Endothelial cell of umbilical vein (primary cell): ENCODE measurements at regions not wholly inside any gene's neighbourhood (a gene's known extent, or its start where the extent isn't known, plus 50 kb on each side); places are given as distances from the start of the nearest gene placed in this dataset.

Experiments used
- BruUV-seq: library from RNA; stranded (reverse); fragments of 400-500 nt; replicated peaks from 2 replicates; lab custom pipeline; 2021; lab: Mats Ljungman, UMichigan
- CTCF ChIA-PET: fragments of 300-600, 350-600 bp; sonication (Branson Sonifier 250); formaldehyde crosslinking; loops from one replicate; lab custom pipeline; 2021; ENCODE audit warnings: antibody characterized with exemption, inconsistent platforms; lab: Charles Lee
- POLR2A ChIA-PET: fragments of 300-600, 350-600 bp; sonication (Branson Sonifier 250); formaldehyde crosslinking; loops from one replicate; lab custom pipeline; 2021; ENCODE audit warnings: antibody characterized with exemption, inconsistent platforms; lab: Charles Lee
- DNase-seq: peaks from one replicate; pipeline ENCODE4 v3.0.0-alpha.2; 2011; ENCODE audit warnings: low read depth, low spot score
- FAIRE-seq: peaks from 2 replicates; lab custom pipeline; 2011; peaks lifted over from hg19 to GRCh38; lab: Jason Lieb, UNC
- H2AFZ ChIP-seq: 2 replicates; pipeline ENCODE4 v1.6.0; 2012; ENCODE audit warnings: low read depth, low read length, control low read depth, inconsistent platforms
- H3K27ac ChIP-seq: 2 replicates; pipeline ENCODE4 v1.5.1; 2011; ENCODE audit warnings: low read depth, mild to moderate bottlenecking, control low read depth, low read length, moderate library complexity; ENCODE audit not compliant: insufficient read depth
- H3K27me3 ChIP-seq, 2 experiments: 2 replicates each; pipeline versions ENCODE4 v1.6.0 to v1.6.1; 2011; ENCODE audit warnings: low read length in 2 of 2, mixed read lengths in 1 of 2; ENCODE audit not compliant: control insufficient read depth in 2 of 2, insufficient read depth in 2 of 2
- H3K36me3 ChIP-seq, 2 experiments: 2 replicates in 1 of 2; 3 replicates in 1 of 2; pipeline ENCODE4 v1.5.1; 2011; ENCODE audit warnings: low read length in 2 of 2, mild to moderate bottlenecking in 1 of 2, moderate library complexity in 1 of 2; ENCODE audit not compliant: control insufficient read depth in 2 of 2, insufficient read depth in 2 of 2; ENCODE audit errors: extremely low read depth in 1 of 2
- H3K4me1 ChIP-seq: 3 replicates; pipeline ENCODE4 v1.5.1; 2011; ENCODE audit warnings: mild to moderate bottlenecking, low read length; ENCODE audit not compliant: control insufficient read depth, insufficient read depth; ENCODE audit errors: extremely low read depth
- H3K4me2 ChIP-seq: 2 replicates; pipeline ENCODE4 v1.6.1; 2011; ENCODE audit warnings: low read length, control low read depth, mixed read lengths; ENCODE audit not compliant: insufficient read depth
- H3K4me3 ChIP-seq, 3 experiments: fragments of 200-600 bp in 1 of 3; sonication (generic), shearing (Covaris generic) in 1 of 3; replicated peaks in 1 of 3; 2 replicates each; pipeline ENCODE4 v1.5.1; 2011 to 2016; ENCODE audit warnings: control low read depth in 3 of 3, low read length in 3 of 3, mild to moderate bottlenecking in 2 of 3, inconsistent platforms in 1 of 3, low read depth in 1 of 3, moderate library complexity in 1 of 3; ENCODE audit not compliant: insufficient read depth in 1 of 3
- H3K79me2 ChIP-seq: 2 replicates; pipeline ENCODE4 v1.6.0; 2012; ENCODE audit warnings: low read length, inconsistent platforms; ENCODE audit not compliant: control insufficient read depth, insufficient read depth
- H3K9ac ChIP-seq: replicated peaks from 2 replicates; pipeline ENCODE3; 2011; ENCODE audit warnings: low read length, control low read depth; ENCODE audit not compliant: insufficient read depth; ENCODE audit errors: extremely low read depth
- H3K9me1 ChIP-seq: replicated peaks from 3 replicates; pipeline ENCODE4 v1.6.0; 2011; ENCODE audit warnings: mild to moderate bottlenecking, low read length; ENCODE audit not compliant: control insufficient read depth, insufficient read depth; ENCODE audit errors: extremely low read depth
- H3K9me3 ChIP-seq: replicated peaks from 2 replicates; pipeline ENCODE4 v1.5.1; 2012; ENCODE audit warnings: low read length, inconsistent platforms; ENCODE audit not compliant: control insufficient read depth, insufficient read depth
- H4K20me1 ChIP-seq: replicated peaks from 2 replicates; pipeline ENCODE3; 2011; ENCODE audit warnings: mild to moderate bottlenecking, low read length; ENCODE audit not compliant: control insufficient read depth, insufficient read depth; ENCODE audit errors: extremely low read depth
- CTCF ChIP-seq, 2 donors: IDR thresholded peaks; 1 replicate in 1 of 2; 2 replicates in 1 of 2; pipeline ENCODE4 v1.5.1; 2011; ENCODE audit warnings: low read length in 2 of 2, mild to moderate bottlenecking in 2 of 2, moderate library complexity in 2 of 2, control low read depth in 1 of 2, inconsistent platforms in 1 of 2, low read depth in 1 of 2; ENCODE audit not compliant: insufficient read depth in 1 of 2; ENCODE audit errors: extremely low read depth in 1 of 2
- EZH2 ChIP-seq: IDR thresholded peaks from 2 replicates; pipeline ENCODE4 v1.6.1; 2012; ENCODE audit warnings: borderline replicate concordance, low read depth, mild to moderate bottlenecking, moderate library complexity, low read length, inconsistent platforms; ENCODE audit not compliant: severe bottlenecking
- FOS ChIP-seq: IDR thresholded peaks from 2 replicates; pipeline ENCODE4 v1.6.1; 2011; ENCODE audit warnings: mild to moderate bottlenecking, low read length, moderate library complexity, borderline replicate concordance; ENCODE audit not compliant: insufficient read depth
- GATA2 ChIP-seq: IDR thresholded peaks from 2 replicates; pipeline ENCODE4 v1.7.0; 2011; ENCODE audit warnings: low read depth, mild to moderate bottlenecking, moderate library complexity, mixed read lengths, low read length; ENCODE audit not compliant: insufficient read length, insufficient read depth
- JUN ChIP-seq: IDR thresholded peaks from 2 replicates; pipeline ENCODE4 v1.6.1; 2011; ENCODE audit warnings: borderline replicate concordance, low read depth; ENCODE audit not compliant: insufficient read length, insufficient read depth
- MAX ChIP-seq: IDR thresholded peaks from 2 replicates; pipeline ENCODE4 v1.6.1; 2011; ENCODE audit not compliant: insufficient read depth, insufficient read length
- MYC ChIP-seq: IDR thresholded peaks from one replicate; pipeline ENCODE4 v1.6.1; 2011; ENCODE audit warnings: mild to moderate bottlenecking, low read depth, low read length
- POLR2A ChIP-seq: IDR thresholded peaks from 2 replicates; pipeline ENCODE4 v1.6.1; 2012; ENCODE audit warnings: low read depth, mild to moderate bottlenecking, control low read depth, low read length
- POLR2AphosphoS5 ChIP-seq: IDR thresholded peaks from 2 replicates; pipeline ENCODE4 v1.6.1; 2012; ENCODE audit warnings: low read depth, mild to moderate bottlenecking, control low read depth, low read length, moderate library complexity; ENCODE audit not compliant: insufficient read depth
- dilution Hi-C: fragments of 300-500 bp; cut with MboI; formaldehyde crosslinking; loops from one replicate; pipeline ENCODE4 v1.15.0; 2019; ENCODE audit warnings: low sequenced_read_pairs; ENCODE audit not compliant: extremely low pct_ligation_motif_present
- intact Hi-C: fragments of 100-400 bp; cut with micrococcal nuclease; formaldehyde crosslinking; loops from one replicate; pipeline ENCODE4 v1.10.0; 2022

- Histone ChIP-seq H3K79me2 (no peaks in the 10 kb centered on the region), H3K36me3 (no peaks in the 10 kb centered on the region), H3K4me1 (no peaks in the 10 kb centered on the region), H3K9ac (no peak overlapping the region), H3K27me3 (no peaks in the 10 kb centered on the region), H3K9me3 (no peaks in the 10 kb centered on the region), H4K20me1 (no peaks in the 10 kb centered on the region), H3K4me2 (no peak overlapping the region), H2AFZ (no peak overlapping the region), H3K4me3 (no peak overlapping the region), H3K27ac (no peak overlapping the region), H3K9me1 (no peaks in the 10 kb centered on the region)
- dilution Hi-C loops: no loop called here
- intact Hi-C loops: no loop called here
- TF ChIP-seq GATA2: no peak
- TF ChIP-seq FOS: no peak
- TF ChIP-seq EZH2: no peak
- no peak for TF ChIP-seq MAX
- no peak for TF ChIP-seq JUN
- no peak for TF ChIP-seq MYC
- no peak for TF ChIP-seq POLR2A
- no peak for TF ChIP-seq POLR2AphosphoS5
- no peak for TF ChIP-seq CTCF (IDR thresholded peaks at IDR 0.05; ENCODE audit: extremely low read depth in 1 of 2, insufficient read depth in 1 of 2, low read depth in 1 of 2, low read length in 2 of 2)
- no peak for FAIRE-seq
- no peak for DNase-seq
- ChIA-PET POLR2A (no interaction called here), CTCF (no interaction called here)
- no TSS peak for BruUV-seq
Measured at GRCh38 chr6:147023581-147023980, 180.6 kb upstream of the STXBP5 start.
